Activated naive CD4-positive, alpha-beta T cell treated with anti-CD3 and anti-CD28 coated beads, Interleukin-2, amount 50 U/mL, for 72 hours (primary cell): ENCODE measurements at regions not wholly inside any gene's neighbourhood (a gene's known extent, or its start where the extent isn't known, plus 50 kb on each side); places are given as distances from the start of the nearest gene placed in this dataset.
"Not testable (repeated sequence)": the region's sequence is repeated elsewhere in the genome, so short reads cannot be mapped to it uniquely, and the experiment has no call there.

Experiments used
- ATAC-seq, 2 donors: fragments of 150-1000 bp; cut with Tn5 transposase; 2 replicates each; pipeline ENCODE4 v1.10.0; 2021; ENCODE audit warnings: mild to moderate bottlenecking in 2 of 2, moderate library complexity in 2 of 2
- DNase-seq, 2 donors: peaks; one replicate each; pipeline ENCODE4 v3.0.0; 2021 to 2022; ENCODE audit warnings: low spot score in 2 of 2
- H3K27ac Mint-ChIP-seq, 2 donors: one replicate each; pipeline ENCODE4 v1.8.0; 2022; ENCODE audit warnings: mild to moderate bottlenecking in 2 of 2, mixed read lengths in 2 of 2
- H3K36me3 Mint-ChIP-seq, 2 donors: one replicate each; pipeline ENCODE4 v1.8.0; 2022; ENCODE audit warnings: mixed read lengths in 2 of 2
- H3K9me3 Mint-ChIP-seq, 2 donors: one replicate each; pipeline ENCODE4 v1.8.0; 2022; ENCODE audit warnings: mixed read lengths in 2 of 2

DNA sequence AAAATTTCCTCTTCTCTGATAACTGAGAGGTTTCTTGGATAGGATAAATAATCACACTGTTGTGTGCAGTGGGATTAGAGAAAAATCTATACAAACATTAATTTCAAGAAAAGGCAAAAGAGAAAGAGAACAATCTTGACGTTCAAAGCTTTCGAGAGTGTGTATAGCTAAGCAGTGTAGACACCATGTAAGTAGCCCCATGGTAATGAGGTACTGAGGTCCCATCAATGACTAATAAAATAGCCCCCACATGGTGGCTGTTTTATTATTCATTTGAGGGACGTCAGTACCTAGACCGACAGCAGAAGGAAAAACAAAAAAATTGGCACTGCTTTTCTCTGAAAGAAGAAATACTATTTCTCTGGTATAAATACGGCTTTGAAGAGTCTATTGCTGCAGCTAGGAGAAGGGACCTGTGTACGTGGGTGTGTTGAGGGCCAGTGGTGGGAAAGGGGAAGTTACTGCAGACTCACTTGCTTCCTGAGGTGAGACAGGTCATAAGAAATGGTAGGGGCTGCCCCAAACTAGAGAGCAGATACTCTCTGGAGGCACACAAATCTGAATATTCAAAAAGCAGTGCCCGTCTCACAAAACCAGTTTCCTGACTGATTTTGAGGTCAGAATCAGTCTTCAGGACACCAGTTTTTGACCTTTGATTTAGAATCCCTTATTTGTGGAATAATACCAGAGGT, 339.8 kb downstream of the EMP1 start:
- ATAC-seq (peak; percentile 71 to 88), DNase-seq (no peak)
- H3K36me3 Mint-ChIP-seq = no peaks in the 10 kb centered on the region
- no peaks in the 10 kb centered on the region for H3K9me3 Mint-ChIP-seq
- no peak overlapping the region for H3K27ac Mint-ChIP-seq

- no peak overlapping the region for H3K27ac Mint-ChIP-seq
- no peaks in the 10 kb centered on the region for H3K9me3 Mint-ChIP-seq
- peak in 1 of 2 donors; percentile 72 for DNase-seq
- H3K36me3 Mint-ChIP-seq = no peaks in the 10 kb centered on the region
- no peak for ATAC-seq
Measured at GRCh38 chr12:13534645-13535398, 338.3 kb downstream of the EMP1 start.

- DNase-seq = no peak
- no peak overlapping the region for H3K27ac Mint-ChIP-seq
- H3K36me3 Mint-ChIP-seq = no peaks in the 10 kb centered on the region
- ATAC-seq = no peak
- no peaks in the 10 kb centered on the region for H3K9me3 Mint-ChIP-seq
Measured at GRCh38 chr12:13534242-13534641, 337.7 kb downstream of the EMP1 start.

GRCh38 chr12:13530966-13531365, 334.4 kb downstream of the EMP1 start:
- ATAC-seq (no peak), DNase-seq (no peak)
- Mint-ChIP-seq H3K27ac (no peak overlapping the region), H3K36me3 (no peaks in the 10 kb centered on the region), H3K9me3 (no peaks in the 10 kb centered on the region)

GRCh38 chr12:13526185-13526921, 329.8 kb downstream of the EMP1 start:
- H3K9me3 Mint-ChIP-seq, ATAC-seq, H3K36me3 Mint-ChIP-seq, DNase-seq, H3K27ac Mint-ChIP-seq: not testable (repeated sequence)

DNA sequence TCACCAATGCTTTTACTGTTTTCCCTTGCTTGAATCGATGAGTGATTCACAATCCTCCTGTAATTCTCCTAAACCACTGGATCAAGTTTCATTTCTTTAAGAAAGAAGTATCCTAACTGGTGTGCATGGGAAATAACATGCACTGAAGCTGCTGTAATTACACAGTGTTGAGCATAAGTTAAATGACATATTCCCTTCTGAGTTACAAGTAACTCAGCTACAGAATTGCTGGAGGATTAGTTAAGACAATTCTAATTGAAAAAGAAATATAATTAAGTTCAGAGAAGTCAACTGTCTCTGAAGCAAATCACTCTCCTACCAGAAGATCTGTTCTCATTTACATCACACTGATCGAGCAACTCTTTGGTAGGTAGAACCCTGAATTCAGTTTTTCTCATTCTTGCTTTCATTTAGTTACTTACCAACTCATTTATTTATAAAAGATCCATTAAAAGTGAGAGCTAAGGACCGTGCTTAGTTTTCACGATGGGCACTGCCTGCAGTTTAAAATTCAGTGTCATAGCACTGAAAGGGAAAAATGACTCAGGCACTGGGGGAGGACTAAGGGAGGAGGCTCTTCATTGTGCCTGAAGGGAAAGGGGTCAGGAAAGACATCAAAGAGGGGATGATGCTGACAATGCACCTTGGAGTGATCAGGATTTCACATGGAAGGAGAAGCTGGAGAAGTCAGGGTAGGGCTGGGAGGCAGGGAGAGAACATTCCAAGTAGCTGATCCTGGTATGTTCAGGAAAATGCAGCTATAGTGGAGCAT, 327.2 kb downstream of the EMP1 start:
- DNase-seq = no peak
- Mint-ChIP-seq H3K36me3 (peaks cover 0 to 5% of the 10 kb centered on the region in 2 donors), H3K27ac (no peak overlapping the region), H3K9me3 (peaks cover 5 to 9% of the 10 kb centered on the region in 2 donors)
- ATAC-seq = no peak

GRCh38 chr12:13518034-13518433, 321.5 kb downstream of the EMP1 start:
- not testable (repeated sequence) for H3K27ac Mint-ChIP-seq, ATAC-seq, H3K36me3 Mint-ChIP-seq, DNase-seq
- H3K9me3 Mint-ChIP-seq = peaks cover 21% of the 10 kb centered on the region in 2 donors

DNA sequence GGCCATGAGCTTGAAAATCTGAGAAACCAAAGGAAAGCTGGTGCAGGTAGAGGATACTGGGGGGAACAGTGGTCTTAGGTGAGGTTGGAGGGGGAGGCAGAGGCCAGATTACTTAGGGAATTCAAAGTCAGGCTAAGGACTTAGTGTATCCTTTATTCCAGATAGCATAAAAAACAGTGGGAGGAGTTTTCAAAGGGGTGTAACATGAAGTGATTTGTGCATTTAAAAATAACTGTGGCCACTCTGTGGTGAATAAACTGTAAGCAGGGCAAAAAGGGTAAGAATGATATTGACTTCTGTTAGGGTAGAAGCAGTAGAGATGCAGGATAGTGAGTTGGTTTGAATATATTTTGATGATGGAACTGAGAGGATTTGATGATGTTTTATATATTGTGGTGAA, 313.2 kb downstream of the EMP1 start:
- ATAC-seq (no peak), DNase-seq (no peak)
- Mint-ChIP-seq H3K9me3 (no peaks in the 10 kb centered on the region), H3K36me3 (no peaks in the 10 kb centered on the region), H3K27ac (no peak overlapping the region)

- Mint-ChIP-seq H3K9me3 (no peaks in the 10 kb centered on the region), H3K36me3 (no peaks in the 10 kb centered on the region), H3K27ac (no peak overlapping the region)
- ATAC-seq = no peak
- no peak for DNase-seq
Measured at GRCh38 chr12:13505636-13506035, 309.1 kb downstream of the EMP1 start.

DNA sequence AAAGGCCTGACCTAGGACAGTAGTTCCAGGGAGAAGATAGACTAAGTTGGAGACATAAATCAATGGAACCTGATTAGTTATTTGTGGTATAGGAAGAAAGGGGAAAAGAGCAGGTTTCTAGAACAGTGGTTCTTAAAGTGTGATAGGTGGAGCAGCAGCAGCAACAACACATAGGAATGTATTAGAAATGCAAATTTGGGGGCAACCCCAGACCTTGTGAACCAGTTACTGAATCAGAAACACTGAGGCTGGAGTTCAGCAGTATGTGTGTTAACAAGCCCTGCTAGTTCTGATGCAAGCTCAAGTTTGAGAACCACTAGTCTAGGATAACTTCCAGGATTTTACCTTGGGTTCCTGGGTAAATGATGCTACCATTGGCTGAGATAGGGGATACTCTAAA, 308.7 kb downstream of the EMP1 start:
- Mint-ChIP-seq H3K27ac (no peak overlapping the region), H3K9me3 (no peaks in the 10 kb centered on the region), H3K36me3 (no peaks in the 10 kb centered on the region)
- DNase-seq (no peak), ATAC-seq (no peak)

GRCh38 chr12:13504736-13505135, 308.2 kb downstream of the EMP1 start:
- ATAC-seq (no peak), DNase-seq (no peak)
- Mint-ChIP-seq H3K27ac (no peak overlapping the region), H3K36me3 (no peaks in the 10 kb centered on the region), H3K9me3 (no peaks in the 10 kb centered on the region)

- Mint-ChIP-seq H3K36me3 (no peaks in the 10 kb centered on the region), H3K9me3 (no peaks in the 10 kb centered on the region), H3K27ac (no peak overlapping the region)
- DNase-seq = no peak
- peak in 1 of 2 donors; percentile 32 for ATAC-seq
Measured at GRCh38 chr12:13504074-13504473, 307.5 kb downstream of the EMP1 start.

- Mint-ChIP-seq H3K36me3 (no peaks in the 10 kb centered on the region), H3K9me3 (no peaks in the 10 kb centered on the region), H3K27ac (no peak overlapping the region)
- ATAC-seq (no peak), DNase-seq (no peak)
Measured at GRCh38 chr12:13503094-13503835, 306.7 kb downstream of the EMP1 start.

- no peaks in the 10 kb centered on the region for H3K9me3 Mint-ChIP-seq
- no peak for ATAC-seq
- H3K27ac Mint-ChIP-seq = no peak overlapping the region
- no peak for DNase-seq
- H3K36me3 Mint-ChIP-seq = no peaks in the 10 kb centered on the region
Measured at GRCh38 chr12:13499008-13499407, 302.5 kb downstream of the EMP1 start.

GRCh38 chr12:13496111-13496510, 299.6 kb downstream of the EMP1 start:
- H3K27ac Mint-ChIP-seq = no peak overlapping the region
- DNase-seq (no peak), ATAC-seq (no peak)
- H3K9me3 Mint-ChIP-seq = peaks cover 0 to 3% of the 10 kb centered on the region in 2 donors
- H3K36me3 Mint-ChIP-seq = no peaks in the 10 kb centered on the region

DNA sequence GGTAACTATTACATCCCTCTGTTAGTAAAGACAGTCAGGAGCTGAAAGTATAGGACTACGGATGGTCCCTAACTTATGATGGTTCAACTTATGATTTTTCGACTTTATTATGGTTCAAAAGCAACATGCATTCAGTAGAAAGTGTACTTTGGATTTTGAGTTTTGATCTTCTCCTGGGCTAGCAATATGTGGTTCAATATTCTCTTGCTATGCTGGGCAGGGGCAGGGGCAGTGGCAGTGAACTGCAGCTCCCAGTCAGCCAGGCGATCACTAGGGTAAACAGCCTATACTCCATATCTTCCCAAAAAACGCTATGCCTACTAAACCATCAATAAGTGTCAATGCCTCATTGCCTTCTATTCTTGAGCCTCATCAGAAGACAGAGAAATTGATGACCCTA, 292.7 kb downstream of the EMP1 start:
- H3K36me3 Mint-ChIP-seq = no peaks in the 10 kb centered on the region
- ATAC-seq = no peak

More for the DNA sequence above, 292.7 kb downstream of the EMP1 start:
- H3K9me3 Mint-ChIP-seq = peaks cover 0 to 3% of the 10 kb centered on the region in 2 donors
- H3K27ac Mint-ChIP-seq = no peak overlapping the region
- DNase-seq = no peak
